ENCODE measurements at regions not wholly inside any gene's neighbourhood (a gene's known extent, or its start where the extent isn't known, plus 50 kb on each side); places are given as distances from the start of the nearest gene placed in this dataset.

DNA sequence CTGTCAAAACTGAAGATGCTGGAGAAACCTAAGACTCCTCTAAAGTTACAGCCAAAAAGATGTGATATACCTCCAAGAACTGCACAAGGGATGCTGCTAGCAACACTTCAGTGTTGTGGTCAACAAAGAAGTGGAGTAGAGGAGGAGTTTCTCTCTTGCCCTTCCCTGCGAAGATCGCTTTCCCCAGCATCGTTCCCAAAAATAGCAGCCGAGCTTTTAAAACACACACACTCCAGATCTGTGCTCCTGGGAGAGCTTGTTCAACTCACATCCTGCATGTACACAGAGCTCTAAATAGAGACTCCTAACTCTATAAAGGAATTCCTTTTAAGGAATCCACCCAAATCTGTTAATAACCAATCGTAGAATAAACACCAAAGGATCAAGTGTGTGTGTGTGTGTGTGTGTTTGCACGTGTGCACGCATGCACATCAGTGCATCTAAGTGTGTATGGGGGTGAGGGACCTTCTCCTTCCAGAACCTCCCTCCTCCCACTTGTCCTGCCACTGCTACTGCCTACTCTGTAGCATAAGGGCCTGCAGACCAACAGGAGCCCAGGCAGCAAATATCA, 58.5 kb downstream of the PSMG1 start:
- DNase-seq: no peak
- no peaks in the 10 kb centered on the region for H3K36me3 ChIP-seq
- H3K9me3 ChIP-seq: no peaks in the 10 kb centered on the region
- intact Hi-C loops (cut with DNase I): loop anchor here (5.0 kb wide), 1 partner anchor 322 kb away; no protein-coding TSS in a partner anchor
- WGBS, 2 donors: 60 to 62% methylated on average over 7 of the region's 7 CpGs
- no peaks in the 10 kb centered on the region for H3K4me1 ChIP-seq
- H3K4me3 ChIP-seq (replicated peaks in 1 of 3): no peak overlapping the region
- no peaks in the 10 kb centered on the region for H3K27me3 ChIP-seq
- H3K27ac ChIP-seq: no peak overlapping the region
- TF ChIP-seq, protein P1, sequence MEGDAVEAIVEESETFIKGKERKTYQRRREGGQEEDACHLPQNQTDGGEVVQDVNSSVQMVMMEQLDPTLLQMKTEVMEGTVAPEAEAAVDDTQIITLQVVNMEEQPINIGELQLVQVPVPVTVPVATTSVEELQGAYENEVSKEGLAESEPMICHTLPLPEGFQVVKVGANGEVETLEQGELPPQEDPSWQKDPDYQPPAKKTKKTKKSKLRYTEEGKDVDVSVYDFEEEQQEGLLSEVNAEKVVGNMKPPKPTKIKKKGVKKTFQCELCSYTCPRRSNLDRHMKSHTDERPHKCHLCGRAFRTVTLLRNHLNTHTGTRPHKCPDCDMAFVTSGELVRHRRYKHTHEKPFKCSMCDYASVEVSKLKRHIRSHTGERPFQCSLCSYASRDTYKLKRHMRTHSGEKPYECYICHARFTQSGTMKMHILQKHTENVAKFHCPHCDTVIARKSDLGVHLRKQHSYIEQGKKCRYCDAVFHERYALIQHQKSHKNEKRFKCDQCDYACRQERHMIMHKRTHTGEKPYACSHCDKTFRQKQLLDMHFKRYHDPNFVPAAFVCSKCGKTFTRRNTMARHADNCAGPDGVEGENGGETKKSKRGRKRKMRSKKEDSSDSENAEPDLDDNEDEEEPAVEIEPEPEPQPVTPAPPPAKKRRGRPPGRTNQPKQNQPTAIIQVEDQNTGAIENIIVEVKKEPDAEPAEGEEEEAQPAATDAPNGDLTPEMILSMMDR (IDR thresholded peaks at IDR 0.05): no peak
- TF ChIP-seq POLR2A (IDR thresholded peaks at IDR 0.05): no peak

DNA sequence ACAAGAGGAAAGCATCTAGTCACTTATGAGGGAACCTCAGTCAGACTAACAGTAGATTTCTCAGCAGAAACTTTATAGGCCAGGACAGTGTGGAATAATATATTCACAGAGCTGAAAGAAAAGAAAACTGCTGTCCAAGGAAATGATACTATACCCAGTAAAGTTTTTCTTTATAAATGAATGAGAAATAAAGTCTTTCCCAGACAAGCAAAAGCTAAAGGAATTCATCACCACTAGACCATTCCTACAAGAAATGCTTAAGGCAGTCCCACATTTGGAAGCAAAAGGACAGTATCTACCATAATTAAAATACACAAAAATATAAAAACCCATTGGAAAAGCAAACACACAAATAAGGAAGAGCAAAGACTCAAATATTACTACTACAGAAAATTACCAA, 59.9 kb downstream of the PSMG1 start:
- H3K9me3 ChIP-seq: no peaks in the 10 kb centered on the region
- H3K27ac ChIP-seq: no peak overlapping the region
- H3K36me3 ChIP-seq: no peaks in the 10 kb centered on the region
- no peak for DNase-seq
- no peak for TF ChIP-seq POLR2A (IDR thresholded peaks at IDR 0.05)
- TF ChIP-seq, protein P1 (IDR thresholded peaks at IDR 0.05): no peak
- H3K27me3 ChIP-seq: no peaks in the 10 kb centered on the region
- H3K4me1 ChIP-seq: peaks cover 0 to 4% of the 10 kb centered on the region in 2 donors
- intact Hi-C loops (cut with DNase I): loop anchor here (5.0 kb wide), 1 partner anchor 321 kb away; no protein-coding TSS in a partner anchor
- no peak overlapping the region for H3K4me3 ChIP-seq (replicated peaks in 1 of 3)

GRCh38 chr21:39121600-39122355, 61.5 kb downstream of the PSMG1 start:
- TF ChIP-seq, protein P1 (IDR thresholded peaks at IDR 0.05): no peak
- TF ChIP-seq POLR2A (IDR thresholded peaks at IDR 0.05): no peak
- Histone ChIP-seq H3K36me3 (no peaks in the 10 kb centered on the region), H3K27me3 (no peaks in the 10 kb centered on the region), H3K4me3 (replicated peaks in 1 of 3) (no peak overlapping the region), H3K9me3 (no peaks in the 10 kb centered on the region), H3K4me1 (peaks cover 0 to 4% of the 10 kb centered on the region in 2 donors), H3K27ac (no peak overlapping the region)
- no peak for DNase-seq
- intact Hi-C loops (cut with DNase I): loop anchor here (5.0 kb wide), 1 partner anchor 319 kb away; no protein-coding TSS in a partner anchor
- WGBS, 2 donors: 93 to 95% methylated on average over 6 to 7 of the region's 7 CpGs

- Histone ChIP-seq H3K4me3 (replicated peaks in 1 of 3) (no peak overlapping the region), H3K9me3 (no peaks in the 10 kb centered on the region), H3K36me3 (no peaks in the 10 kb centered on the region), H3K4me1 (peaks cover 0 to 4% of the 10 kb centered on the region in 2 donors), H3K27ac (no peak overlapping the region), H3K27me3 (no peaks in the 10 kb centered on the region)
- TF ChIP-seq, protein P1 (IDR thresholded peaks at IDR 0.05): no peak
- TF ChIP-seq POLR2A (IDR thresholded peaks at IDR 0.05): no peak
- no peak for DNase-seq
- intact Hi-C loops (cut with DNase I): loop anchor here (5.0 kb wide), 1 partner anchor 319 kb away; no protein-coding TSS in a partner anchor
- WGBS, 2 donors: 68 to 69% methylated on average over 9 to 10 of the region's 10 CpGs
These were observed 62.2 kb downstream of the PSMG1 start for GRCh38 chr21:39120876-39121599.
